NCI-H460 (cell line): ENCODE measurements at regions not wholly inside any gene's neighbourhood (a gene's known extent, or its start where the extent isn't known, plus 50 kb on each side); places are given as distances from the start of the nearest gene placed in this dataset.

Experiments
- DNase-seq: peaks from one replicate; pipeline ENCODE4 v3.0.0-alpha.2; 2016; ENCODE audit warnings: low read depth; ENCODE audit errors: extremely low read depth

- no peak for DNase-seq
Measured at GRCh38 chr18:46402945-46403344, 254.1 kb downstream of the LOXHD1 start.

DNA sequence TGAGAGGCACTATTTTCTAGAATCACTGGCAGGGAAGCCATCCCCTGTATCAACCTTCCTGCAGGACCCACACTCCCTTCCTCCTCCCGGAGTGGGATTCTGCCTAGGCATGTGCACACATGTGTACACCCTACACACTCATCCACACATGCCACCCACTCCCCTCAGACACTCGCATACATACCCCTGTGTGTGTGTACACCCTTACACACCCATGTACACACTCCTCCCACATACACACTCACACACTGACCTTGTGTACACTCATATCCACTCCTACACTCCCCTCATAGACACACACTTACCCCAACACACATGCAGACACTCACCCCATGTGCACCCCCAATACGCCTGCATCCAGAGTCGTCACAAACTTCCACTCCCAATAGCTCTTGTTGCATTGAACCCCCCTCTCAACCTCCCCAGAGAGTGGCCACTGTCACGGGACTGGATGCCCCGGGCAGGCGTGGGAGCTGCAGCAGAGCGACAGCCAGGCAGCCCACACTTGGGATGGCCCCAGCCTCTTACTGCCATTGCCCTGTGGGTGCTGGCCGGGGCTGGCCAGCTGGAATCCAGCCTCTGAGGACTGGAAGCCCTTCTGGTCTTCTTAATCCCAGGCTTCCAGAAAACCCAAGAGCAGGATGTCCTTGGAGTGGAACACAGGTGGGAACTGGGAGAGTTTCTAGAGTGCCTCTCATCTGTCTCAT is 251.0 kb downstream of the LOXHD1 start:
- DNase-seq: no peak

- DNase-seq: no peak
Measured at GRCh38 chr18:46406539-46406932, 250.5 kb downstream of the LOXHD1 start.

DNA sequence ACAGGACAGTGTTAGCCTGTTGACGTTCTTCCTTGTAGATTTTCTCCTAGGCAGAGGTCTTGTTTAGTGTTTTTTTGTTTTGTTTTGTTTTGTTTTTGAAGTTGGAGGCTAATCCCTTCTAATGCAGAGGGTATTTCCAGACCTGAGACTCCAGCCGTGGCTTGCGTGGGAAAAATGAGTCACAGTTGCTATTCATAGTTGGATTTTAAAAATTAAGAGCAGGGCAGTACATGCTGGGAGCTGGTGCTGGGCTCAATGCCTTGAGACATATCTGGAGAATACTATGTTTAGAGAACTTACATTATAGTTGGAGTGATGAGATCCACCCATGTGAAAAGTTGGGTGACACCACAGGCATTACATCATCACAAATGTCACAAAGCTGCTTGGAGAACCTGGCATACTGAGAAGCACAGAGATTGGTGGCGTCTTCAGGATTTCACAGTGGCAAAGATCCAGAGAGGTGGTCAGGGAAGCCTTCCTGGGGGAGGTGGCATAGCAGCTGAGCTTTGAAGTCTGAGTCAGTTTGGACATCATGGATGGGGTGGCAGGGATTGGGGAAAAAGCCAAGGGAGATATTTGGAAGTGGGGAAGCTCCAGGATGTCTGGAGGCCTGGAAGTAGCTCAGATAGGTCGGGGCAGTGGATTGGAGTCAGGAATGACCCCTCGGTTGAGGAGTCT is 249.4 kb downstream of the LOXHD1 start:
- DNase-seq: no peak

DNA sequence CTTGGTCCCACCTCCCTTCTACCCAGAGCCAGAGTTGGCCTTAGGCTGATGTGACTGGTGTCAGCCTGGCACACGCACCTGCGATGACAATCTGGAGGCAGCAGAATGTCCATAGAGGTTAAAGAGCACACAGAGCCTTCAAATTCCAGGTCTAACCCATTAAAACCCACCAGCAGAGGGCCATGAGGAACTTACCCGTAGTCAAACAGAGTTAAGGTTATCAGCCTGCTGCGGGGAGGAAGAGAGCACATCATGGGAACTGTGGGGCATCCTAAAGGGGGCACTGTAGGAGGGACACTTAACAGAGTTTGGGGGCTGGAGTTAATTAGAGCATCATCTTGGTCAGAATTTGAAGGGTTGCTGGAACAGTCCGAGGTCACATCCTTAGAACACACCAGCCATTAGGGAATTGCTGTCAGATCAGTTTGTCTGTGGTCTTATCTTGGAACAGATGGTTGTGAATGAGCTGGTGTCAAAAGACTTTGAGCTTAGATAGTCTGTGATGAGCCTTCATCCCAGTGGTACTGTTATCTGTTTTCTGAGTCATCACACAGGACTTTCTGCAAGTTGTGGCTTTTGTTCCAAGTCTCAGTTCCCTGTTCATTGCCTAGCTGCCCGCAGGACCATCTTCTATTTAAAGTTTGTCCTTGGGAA is 248.6 kb downstream of the LOXHD1 start:
- no peak for DNase-seq

GRCh38 chr18:46411191-46411828 is 245.7 kb downstream of the LOXHD1 start:
- DNase-seq: no peak

DNA sequence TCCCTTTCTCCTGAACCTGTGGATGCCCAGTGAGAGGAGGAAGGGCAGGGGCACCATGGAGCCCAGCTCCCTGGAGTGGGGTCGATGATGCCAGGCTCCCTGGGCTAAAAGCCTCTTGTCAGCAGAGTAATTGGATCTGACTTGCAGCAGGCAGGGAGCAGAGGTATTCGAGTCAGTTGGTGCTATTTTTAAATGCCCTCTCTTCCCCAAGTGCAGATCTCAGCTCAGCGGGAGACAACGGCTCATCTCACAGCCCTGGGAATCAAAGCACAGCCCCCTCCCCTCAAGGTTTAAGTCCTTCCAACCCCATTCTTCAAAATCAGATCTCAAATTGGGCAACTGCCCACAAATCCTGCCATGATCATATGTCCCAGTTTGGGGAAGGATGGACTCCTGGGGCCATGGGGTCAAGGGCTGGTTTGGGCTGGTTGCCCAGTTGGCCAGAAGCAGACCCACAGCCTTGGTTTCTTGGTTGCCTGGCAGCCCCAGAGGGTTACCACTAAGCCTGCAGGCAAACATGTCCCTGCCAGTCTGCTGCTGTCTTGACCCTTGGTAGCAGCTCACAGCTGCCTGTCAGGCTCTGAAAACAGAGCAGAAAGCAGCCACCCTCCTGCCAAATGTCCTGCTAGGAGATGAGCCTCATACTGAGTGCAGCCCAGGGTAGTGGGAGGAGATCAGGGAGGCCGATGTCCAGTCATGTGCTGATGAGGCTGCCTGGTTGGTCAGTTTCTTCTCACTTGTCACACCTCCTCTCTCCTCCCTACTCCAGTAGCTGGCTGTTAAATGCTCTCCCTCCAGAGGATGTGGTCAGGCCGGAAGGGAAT is 244.9 kb downstream of the LOXHD1 start:
- DNase-seq: no peak

- DNase-seq: no peak
Measured at GRCh38 chr18:46412916-46413315, 244.1 kb downstream of the LOXHD1 start.

DNA sequence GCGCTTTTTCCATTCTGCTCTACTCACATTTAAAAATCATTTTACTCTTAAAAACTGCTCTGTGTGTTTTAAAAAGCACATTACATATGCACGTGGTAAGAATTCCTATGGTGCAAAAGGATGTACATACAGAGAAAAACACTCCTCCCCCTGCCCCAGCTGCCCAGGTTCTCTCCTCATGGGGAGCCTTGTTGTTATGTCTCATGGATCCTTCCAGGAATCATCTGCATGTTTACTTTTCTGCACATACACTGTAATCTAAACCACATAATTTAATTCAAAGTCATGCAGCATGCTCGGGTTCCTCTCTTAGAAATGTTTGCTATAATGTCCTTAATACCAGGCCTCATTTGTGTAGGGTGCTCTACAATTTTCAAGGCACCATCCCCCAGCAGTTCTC is 243.3 kb downstream of the LOXHD1 start:
- DNase-seq: no peak

DNA sequence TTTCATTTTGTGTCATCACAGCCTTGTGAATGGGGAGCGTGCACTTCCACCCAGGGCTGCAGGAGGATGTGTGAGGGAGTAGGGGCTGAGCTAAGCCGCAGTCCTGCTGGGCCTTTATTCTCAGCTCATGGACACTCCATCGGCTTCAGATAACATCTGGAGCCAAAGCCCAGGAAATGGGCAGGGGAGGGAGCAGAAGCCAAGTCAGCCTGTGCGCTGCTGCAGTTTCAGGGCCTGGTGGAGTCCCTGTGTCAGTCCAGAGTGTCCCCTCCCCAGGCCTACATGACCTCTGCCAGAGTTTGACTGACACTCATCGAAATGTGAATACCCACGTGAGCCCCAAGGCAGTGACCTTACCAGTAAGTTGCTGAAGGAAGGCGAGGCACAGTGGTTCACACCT is 242.2 kb downstream of the LOXHD1 start:
- DNase-seq: no peak

GRCh38 chr18:46415532-46416252 is 241.3 kb downstream of the LOXHD1 start:
- DNase-seq: no peak

GRCh38 chr18:46416706-46417638 is 240.0 kb downstream of the LOXHD1 start:
- DNase-seq: no peak

DNA sequence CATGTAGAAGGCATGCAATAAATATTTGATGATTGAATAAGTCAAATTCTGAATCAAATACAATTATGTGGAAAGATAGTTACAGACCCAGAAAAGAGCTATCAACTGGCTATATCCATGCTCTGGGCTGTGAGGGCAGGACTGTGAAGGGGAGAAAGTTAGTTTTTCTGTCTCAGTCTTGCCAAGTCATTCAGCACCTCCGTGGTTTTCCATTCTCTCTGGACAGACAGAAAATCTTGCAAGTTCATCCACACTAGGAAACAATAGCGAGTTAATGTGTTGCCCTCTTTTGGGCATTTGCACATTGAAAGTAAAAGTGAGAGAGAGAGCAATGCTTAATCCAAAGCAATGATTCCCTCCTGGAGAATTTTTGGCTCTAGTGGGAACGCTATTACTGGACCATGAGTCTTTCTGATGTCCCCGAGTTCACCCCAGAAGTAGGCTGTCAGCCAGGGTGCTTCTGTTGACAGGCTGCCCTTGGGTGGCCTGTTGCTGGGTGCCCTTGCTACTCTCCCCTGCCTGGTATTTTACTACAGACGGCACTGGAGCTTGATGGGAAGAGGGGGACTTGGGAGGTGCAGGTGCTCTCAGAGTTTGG is 238.3 kb downstream of the LOXHD1 start:
- no peak for DNase-seq

GRCh38 chr18:46419391-46420141 is 237.5 kb downstream of the LOXHD1 start:
- DNase-seq: no peak

- DNase-seq: no peak
Measured at GRCh38 chr18:46421973-46422551, 235.0 kb downstream of the LOXHD1 start.

DNA sequence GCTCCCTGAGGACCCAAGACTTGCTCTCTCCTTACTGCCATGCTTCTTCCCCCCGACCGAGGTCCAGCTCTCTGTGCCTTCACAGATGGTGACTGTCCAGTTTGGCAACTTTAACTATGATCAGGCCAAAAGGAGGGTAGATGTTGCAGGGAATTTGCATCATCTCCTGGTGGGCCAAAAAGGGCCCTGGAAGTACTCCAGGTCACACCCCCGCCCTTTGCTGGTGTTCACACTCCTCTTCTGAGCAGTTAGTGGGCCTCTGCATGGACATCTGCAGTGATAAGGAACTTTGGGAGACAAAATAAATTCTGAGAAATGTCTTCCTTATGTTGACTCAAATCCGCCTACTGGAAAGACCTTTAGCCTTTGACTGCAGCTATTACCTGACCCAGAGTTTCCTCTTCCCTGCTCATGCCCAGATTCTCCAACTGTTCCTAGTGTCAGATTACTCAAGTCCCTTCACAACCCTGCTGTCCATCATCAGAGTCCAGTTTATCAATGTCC is 234.4 kb downstream of the LOXHD1 start:
- no peak for DNase-seq

DNA sequence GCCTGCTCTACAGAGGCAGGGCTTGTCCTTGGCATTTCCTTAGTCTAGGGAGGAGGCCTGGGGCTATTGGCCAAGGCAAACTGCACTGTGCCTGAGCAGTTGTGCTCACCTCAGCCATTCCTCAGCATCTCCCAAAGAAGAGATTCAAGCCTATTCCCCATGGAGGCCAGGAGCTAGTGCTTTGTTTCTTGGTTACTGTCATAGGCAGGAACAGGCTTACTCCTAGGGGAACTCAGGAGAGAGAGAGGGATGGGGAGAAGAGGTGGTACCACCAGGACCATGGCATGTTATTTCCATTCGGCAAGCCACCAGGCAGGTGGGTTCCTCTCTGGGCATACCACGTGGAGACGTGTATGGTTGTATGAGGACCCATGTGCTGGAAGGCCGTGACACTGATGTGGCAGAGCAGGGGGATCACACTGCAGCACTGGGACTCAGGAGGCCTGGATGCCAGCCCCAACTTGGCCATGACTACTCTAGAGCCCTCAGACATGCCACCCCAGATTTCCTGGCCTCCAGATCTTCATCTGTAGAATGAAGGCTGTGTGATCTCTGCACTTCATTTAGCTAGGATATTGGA is 233.7 kb downstream of the LOXHD1 start:
- no peak for DNase-seq
